Osteoblast (primary cell): ENCODE measurements at regions not wholly inside any gene's neighbourhood (a gene's known extent, or its start where the extent isn't known, plus 50 kb on each side); places are given as distances from the start of the nearest gene placed in this dataset.

ENCODE experiments used
- DNase-seq: peaks from one replicate; pipeline ENCODE4 v3.0.0; 2011; ENCODE audit warnings: low spot score, mixed read lengths; ENCODE audit not compliant: insufficient read length; ENCODE audit errors: missing footprints
- H2AFZ ChIP-seq: 2 replicates; pipeline ENCODE4 v1.6.0; 2011; ENCODE audit warnings: mild to moderate bottlenecking, low read length
- H3K27ac ChIP-seq: 2 replicates; pipeline ENCODE4 v1.5.1; 2011; ENCODE audit warnings: mild to moderate bottlenecking, low read depth, low read length, moderate library complexity
- H3K27me3 ChIP-seq: 2 replicates; pipeline ENCODE4 v1.6.0; 2012; ENCODE audit warnings: mild to moderate bottlenecking, control low read depth, inconsistent platforms, low read length, moderate library complexity; ENCODE audit not compliant: insufficient read depth
- H3K36me3 ChIP-seq: 2 replicates; pipeline ENCODE4 v1.5.1; 2011; ENCODE audit warnings: mild to moderate bottlenecking, low read length, control low read depth, moderate library complexity; ENCODE audit not compliant: insufficient read depth
- H3K4me1 ChIP-seq: 2 replicates; pipeline ENCODE4 v1.5.1; 2011; ENCODE audit warnings: mild to moderate bottlenecking, low read length, control low read depth, moderate library complexity; ENCODE audit not compliant: insufficient read depth
- H3K4me2 ChIP-seq: 2 replicates; pipeline ENCODE4 v1.6.0; 2011; ENCODE audit warnings: mild to moderate bottlenecking, low read length; ENCODE audit not compliant: insufficient read depth
- H3K4me3 ChIP-seq: fragments of 200-600 bp; sonication (generic); 3 replicates; pipeline ENCODE4 v1.5.1; 2012; ENCODE audit warnings: mild to moderate bottlenecking, low read length, inconsistent platforms; ENCODE audit not compliant: insufficient read depth
- H3K79me2 ChIP-seq: 2 replicates; pipeline ENCODE4 v1.6.0; 2012; ENCODE audit warnings: mild to moderate bottlenecking, low read length, control low read depth, inconsistent platforms; ENCODE audit not compliant: insufficient read depth
- H3K9me3 ChIP-seq: 2 replicates; pipeline ENCODE4 v1.5.1; 2011; ENCODE audit warnings: low read depth, low read length, control low read depth
- H4K20me1 ChIP-seq: 2 replicates; pipeline ENCODE4 v1.6.0; 2012; ENCODE audit warnings: mild to moderate bottlenecking, low read length, control low read depth; ENCODE audit not compliant: insufficient read depth
- TF ChIP-seq, protein P1 (sequence below): IDR thresholded peaks from 2 replicates; pipeline ENCODE4 v1.5.1; 2011; ENCODE audit warnings: mild to moderate bottlenecking, low read depth, low read length, moderate library complexity; ENCODE audit errors: extremely low read depth

DNA sequence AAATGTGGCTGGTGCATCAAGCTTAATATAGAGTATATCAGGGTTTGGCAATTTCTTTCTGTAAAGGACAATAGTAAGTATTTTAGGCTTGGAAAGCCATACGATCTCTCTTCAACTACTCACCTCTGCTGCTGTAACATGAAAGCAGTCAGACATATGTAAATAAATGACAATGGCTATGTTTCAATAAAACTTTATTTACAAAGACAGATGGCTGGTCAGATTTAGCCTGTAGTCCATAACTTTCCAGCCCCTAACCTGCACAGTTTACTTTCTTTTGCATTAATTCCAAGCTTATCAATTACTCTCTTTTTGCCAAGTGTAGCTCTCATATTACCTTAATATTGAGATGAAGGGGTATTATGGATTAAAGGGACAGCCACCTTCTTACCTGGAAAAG is 83.1 kb downstream of the LRATD1 start:
- Histone ChIP-seq H3K9me3 (no peaks in the 10 kb centered on the region), H2AFZ (no peak overlapping the region), H3K4me3 (no peak overlapping the region), H3K79me2 (no peaks in the 10 kb centered on the region), H3K27me3 (no peaks in the 10 kb centered on the region), H4K20me1 (no peaks in the 10 kb centered on the region), H3K27ac (no peak overlapping the region), H3K4me2 (no peak overlapping the region), H3K36me3 (no peaks in the 10 kb centered on the region), H3K4me1 (no peaks in the 10 kb centered on the region)
- DNase-seq: no peak
- TF ChIP-seq, protein P1, sequence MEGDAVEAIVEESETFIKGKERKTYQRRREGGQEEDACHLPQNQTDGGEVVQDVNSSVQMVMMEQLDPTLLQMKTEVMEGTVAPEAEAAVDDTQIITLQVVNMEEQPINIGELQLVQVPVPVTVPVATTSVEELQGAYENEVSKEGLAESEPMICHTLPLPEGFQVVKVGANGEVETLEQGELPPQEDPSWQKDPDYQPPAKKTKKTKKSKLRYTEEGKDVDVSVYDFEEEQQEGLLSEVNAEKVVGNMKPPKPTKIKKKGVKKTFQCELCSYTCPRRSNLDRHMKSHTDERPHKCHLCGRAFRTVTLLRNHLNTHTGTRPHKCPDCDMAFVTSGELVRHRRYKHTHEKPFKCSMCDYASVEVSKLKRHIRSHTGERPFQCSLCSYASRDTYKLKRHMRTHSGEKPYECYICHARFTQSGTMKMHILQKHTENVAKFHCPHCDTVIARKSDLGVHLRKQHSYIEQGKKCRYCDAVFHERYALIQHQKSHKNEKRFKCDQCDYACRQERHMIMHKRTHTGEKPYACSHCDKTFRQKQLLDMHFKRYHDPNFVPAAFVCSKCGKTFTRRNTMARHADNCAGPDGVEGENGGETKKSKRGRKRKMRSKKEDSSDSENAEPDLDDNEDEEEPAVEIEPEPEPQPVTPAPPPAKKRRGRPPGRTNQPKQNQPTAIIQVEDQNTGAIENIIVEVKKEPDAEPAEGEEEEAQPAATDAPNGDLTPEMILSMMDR: no peak

DNA sequence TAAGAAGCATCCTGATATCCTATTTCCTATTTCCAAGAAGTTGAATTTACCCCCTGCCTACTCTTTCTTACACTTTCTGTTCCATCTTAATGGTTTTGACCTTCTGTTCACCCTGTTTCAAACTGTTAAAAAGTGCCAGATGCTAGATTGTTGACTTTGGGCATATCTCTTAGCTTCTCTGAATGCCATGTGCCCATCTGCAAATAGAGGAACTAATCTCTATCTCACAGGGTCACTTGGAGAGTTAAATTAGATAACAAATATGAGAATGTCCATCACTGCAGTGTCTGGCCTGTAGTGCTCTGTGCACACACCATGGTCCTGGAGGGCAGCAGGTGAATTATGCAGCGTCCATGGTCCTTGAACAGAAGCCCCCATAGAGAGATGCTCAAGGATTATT is 83.8 kb downstream of the LRATD1 start:
- Histone ChIP-seq H3K4me2 (no peak overlapping the region), H3K9me3 (no peaks in the 10 kb centered on the region), H2AFZ (no peak overlapping the region), H3K4me3 (no peak overlapping the region), H3K79me2 (no peaks in the 10 kb centered on the region), H3K36me3 (no peaks in the 10 kb centered on the region), H3K4me1 (no peaks in the 10 kb centered on the region), H4K20me1 (no peaks in the 10 kb centered on the region), H3K27ac (no peak overlapping the region), H3K27me3 (no peaks in the 10 kb centered on the region)
- TF ChIP-seq, protein P1: no peak
- no peak for DNase-seq

DNA sequence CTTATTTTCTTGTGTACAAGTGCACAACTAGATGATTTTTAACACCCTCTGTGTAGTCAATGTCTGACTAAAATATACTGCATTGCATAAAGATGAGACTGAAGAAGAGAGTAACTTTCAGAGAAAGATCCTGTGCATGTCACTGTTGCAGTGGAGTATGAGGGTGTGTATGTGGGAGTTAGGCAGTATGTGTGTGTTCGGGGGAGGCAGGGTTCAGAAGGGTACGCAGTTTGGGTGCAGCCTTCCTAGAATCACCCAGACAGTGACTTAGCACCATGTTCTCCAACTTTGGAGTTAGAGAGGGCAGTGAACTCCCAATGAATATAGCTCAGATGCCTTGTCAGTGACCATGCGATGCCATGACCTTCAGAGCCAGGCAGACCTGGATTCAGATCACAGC is 84.6 kb downstream of the LRATD1 start:
- Histone ChIP-seq H3K4me3 (no peak overlapping the region), H3K9me3 (no peaks in the 10 kb centered on the region), H4K20me1 (no peaks in the 10 kb centered on the region), H3K27me3 (no peaks in the 10 kb centered on the region), H2AFZ (no peak overlapping the region), H3K36me3 (no peaks in the 10 kb centered on the region), H3K79me2 (no peaks in the 10 kb centered on the region), H3K4me2 (no peak overlapping the region), H3K4me1 (no peaks in the 10 kb centered on the region), H3K27ac (no peak overlapping the region)
- no peak for DNase-seq
- TF ChIP-seq, protein P1: no peak

DNA sequence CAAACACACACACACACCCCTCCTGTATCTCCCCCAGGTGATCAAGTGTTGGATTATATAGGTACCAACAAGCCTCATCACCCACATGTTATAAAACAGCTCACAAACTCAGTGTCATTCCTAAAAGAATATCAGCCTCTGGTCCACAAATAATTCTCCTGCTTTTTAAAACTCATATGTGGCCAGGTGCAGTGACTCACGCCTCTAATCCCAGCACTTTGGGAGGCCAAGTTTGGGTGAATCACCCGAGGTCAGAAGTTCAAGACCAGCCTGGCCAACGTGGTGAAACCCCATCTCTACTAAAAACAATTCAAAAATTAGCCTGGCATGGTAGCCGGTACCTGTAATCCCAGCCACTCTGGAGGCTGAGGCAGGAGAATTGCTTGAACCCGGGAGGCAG is 87.8 kb downstream of the LRATD1 start:
- TF ChIP-seq, protein P1: no peak
- Histone ChIP-seq H3K36me3 (no peaks in the 10 kb centered on the region), H3K9me3 (no peaks in the 10 kb centered on the region), H3K4me2 (no peak overlapping the region), H3K27me3 (no peaks in the 10 kb centered on the region), H3K79me2 (no peaks in the 10 kb centered on the region), H3K4me1 (no peaks in the 10 kb centered on the region), H4K20me1 (no peaks in the 10 kb centered on the region), H2AFZ (no peak overlapping the region), H3K4me3 (no peak overlapping the region), H3K27ac (no peak overlapping the region)
- no peak for DNase-seq
